Retina (tissue), 1 donor: ENCODE measurements at regions not wholly inside any gene's neighbourhood (a gene's known extent, or its start where the extent isn't known, plus 50 kb on each side); places are given as distances from the start of the nearest gene placed in this dataset.

Experiments
- DNase-seq: peaks from one replicate; pipeline ENCODE4 v3.0.0-alpha.2; 2016

- no peak for DNase-seq
Observed at GRCh38 chr16:73878611-73879010, 418.0 kb upstream of the PSMD7 start.

GRCh38 chr16:73877150-73877549, 419.5 kb upstream of the PSMD7 start:
- no peak for DNase-seq

GRCh38 chr16:73875996-73876690, 420.5 kb upstream of the PSMD7 start:
- no peak for DNase-seq

- no peak for DNase-seq
Observed at GRCh38 chr16:73874324-73874723, 422.3 kb upstream of the PSMD7 start.

GRCh38 chr16:73873643-73874042, 423.0 kb upstream of the PSMD7 start:
- DNase-seq = no peak

GRCh38 chr16:73872856-73873255, 423.8 kb upstream of the PSMD7 start:
- no peak for DNase-seq

- no peak for DNase-seq
Observed at GRCh38 chr16:73871088-73871733, 425.4 kb upstream of the PSMD7 start.

- DNase-seq = no peak
Observed at GRCh38 chr16:73869126-73869525, 427.5 kb upstream of the PSMD7 start.

- DNase-seq = no peak
Observed at GRCh38 chr16:73864868-73865267, 431.7 kb upstream of the PSMD7 start.

GRCh38 chr16:73858326-73858725, 438.3 kb upstream of the PSMD7 start:
- DNase-seq = no peak

- DNase-seq = no peak
Observed at GRCh38 chr16:73853968-73854367, 442.6 kb upstream of the PSMD7 start.

- DNase-seq = no peak
Observed at GRCh38 chr16:73852561-73852960, 444.1 kb upstream of the PSMD7 start.

- DNase-seq = no peak
Observed at GRCh38 chr16:73848993-73849392, 447.6 kb upstream of the PSMD7 start.

- DNase-seq = no peak
Observed at GRCh38 chr16:73847090-73847489, 449.5 kb upstream of the PSMD7 start.

GRCh38 chr16:73846356-73846755, 450.3 kb upstream of the PSMD7 start:
- peak; percentile 58 for DNase-seq

- DNase-seq = no peak
Observed at GRCh38 chr16:73846007-73846330, 450.6 kb upstream of the PSMD7 start.

GRCh38 chr16:73845238-73846006, 451.2 kb upstream of the PSMD7 start:
- peak; percentile 22 for DNase-seq

GRCh38 chr16:73840728-73841127, 455.9 kb upstream of the PSMD7 start:
- DNase-seq = no peak

GRCh38 chr16:73831220-73831619, 465.4 kb upstream of the PSMD7 start:
- DNase-seq = peak; percentile 27

- no peak for DNase-seq
Observed at GRCh38 chr16:73823205-73823849, 473.3 kb upstream of the PSMD7 start.

- no peak for DNase-seq
Observed at GRCh38 chr16:73817526-73818324, 478.9 kb upstream of the PSMD7 start.

- DNase-seq = no peak
Observed at GRCh38 chr16:73813527-73813926, 483.1 kb upstream of the PSMD7 start.

- DNase-seq = no peak
Observed at GRCh38 chr16:73804456-73804855, 492.2 kb upstream of the PSMD7 start.
